GM18861 (cell line): ENCODE measurements at regions not wholly inside any gene's neighbourhood (a gene's known extent, or its start where the extent isn't known, plus 50 kb on each side); places are given as distances from the start of the nearest gene placed in this dataset.
"Not testable (repeated sequence)": the region's sequence is repeated elsewhere in the genome, so short reads cannot be mapped to it uniquely, and the experiment has no call there.

ENCODE experiments used
- ATAC-seq: cut with Tn5 transposase; IDR thresholded peaks from one replicate; pipeline ENCODE4 v1.9.1; 2021; ENCODE audit not compliant: unreplicated experiment

DNA sequence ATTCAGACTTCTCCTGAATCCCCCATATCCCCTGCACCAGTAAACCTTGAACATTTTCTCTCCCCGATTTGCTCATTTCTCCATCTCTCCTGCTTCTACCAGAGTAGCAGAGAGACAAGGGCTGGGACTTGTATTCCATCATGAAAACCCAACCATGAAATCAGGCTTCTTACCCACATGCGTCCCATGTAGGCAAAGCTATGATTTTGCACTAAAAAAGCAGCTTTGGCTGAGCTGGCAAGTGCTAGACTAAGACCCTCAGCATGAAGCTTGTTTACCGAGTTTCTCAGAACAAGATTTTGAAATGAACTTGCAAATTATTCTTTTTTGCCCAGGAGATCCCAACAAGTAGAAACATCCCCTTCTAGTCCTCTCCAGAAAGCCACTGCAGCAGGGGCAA is 80.3 kb upstream of the RFLNA start:
- no peak for ATAC-seq

DNA sequence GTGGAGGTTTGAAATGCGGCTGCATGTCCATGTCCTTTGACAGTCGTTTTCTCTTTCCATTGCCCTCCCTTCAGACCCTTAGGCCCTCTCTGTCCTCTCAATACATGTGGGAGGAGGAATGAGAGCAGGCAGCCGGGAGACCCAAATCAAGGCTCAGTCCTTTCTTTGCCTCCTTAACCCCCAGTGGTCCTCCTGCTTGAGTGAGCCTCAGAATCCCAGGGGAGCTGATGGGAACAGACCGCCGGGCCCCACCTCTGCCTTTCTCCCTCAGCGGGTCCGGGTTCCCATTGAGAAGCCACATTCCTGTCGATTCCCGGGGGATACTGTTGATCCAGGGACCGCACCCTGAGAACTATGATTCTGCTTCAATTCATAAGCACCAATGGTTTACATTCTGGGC is 77.9 kb upstream of the RFLNA start:
- ATAC-seq = no peak

DNA sequence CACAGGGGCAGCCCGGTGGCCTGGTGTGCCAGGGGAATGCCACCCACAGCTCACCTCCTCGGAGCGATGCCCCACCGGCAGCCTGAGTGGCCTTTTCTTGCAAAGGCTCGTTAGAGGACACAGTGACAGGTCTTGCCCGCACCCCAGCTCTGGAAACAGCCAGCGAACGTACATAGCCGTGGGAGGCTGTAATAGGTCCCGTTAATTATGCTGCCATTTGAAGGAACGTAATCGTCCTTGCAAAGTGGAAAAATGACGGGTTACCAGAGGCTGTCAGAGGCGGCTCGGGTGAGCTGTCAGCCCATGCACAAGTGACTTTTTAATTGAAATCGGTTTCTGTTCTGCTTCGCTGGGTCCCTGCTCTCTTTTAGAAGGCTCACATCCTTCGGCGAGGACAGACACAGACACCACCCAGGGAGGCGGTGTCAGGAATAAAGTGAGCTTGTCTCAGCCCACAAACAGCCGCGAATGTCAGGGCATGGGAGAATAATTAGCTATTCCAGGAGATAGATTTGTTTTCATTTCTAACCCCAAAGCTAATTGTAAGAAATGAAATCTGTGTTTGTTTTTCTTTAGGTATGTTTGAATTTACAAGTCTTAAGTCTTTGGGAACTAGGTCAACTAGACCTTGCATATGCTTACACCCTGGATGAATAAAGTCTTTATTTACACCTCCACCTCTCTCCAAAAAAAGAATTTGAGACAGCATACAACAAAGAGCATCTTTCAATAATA is 77.2 kb upstream of the RFLNA start:
- no peak for ATAC-seq

DNA sequence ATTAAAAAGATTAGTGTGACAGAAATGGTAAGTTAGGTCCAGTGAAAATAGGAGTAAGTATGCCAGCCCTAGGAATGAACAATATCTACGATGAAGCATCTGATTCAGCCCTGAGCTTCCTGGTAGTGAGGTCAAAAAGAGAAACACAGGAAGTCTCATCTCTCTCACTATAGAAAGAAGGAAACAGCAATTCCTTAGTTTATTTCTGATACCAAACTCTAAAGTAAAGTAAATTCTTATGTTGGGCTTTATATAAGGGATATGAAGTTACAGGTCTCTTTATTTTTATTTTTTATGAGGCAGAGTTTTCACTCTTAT is 76.7 kb upstream of the RFLNA start:
- ATAC-seq = no peak

DNA sequence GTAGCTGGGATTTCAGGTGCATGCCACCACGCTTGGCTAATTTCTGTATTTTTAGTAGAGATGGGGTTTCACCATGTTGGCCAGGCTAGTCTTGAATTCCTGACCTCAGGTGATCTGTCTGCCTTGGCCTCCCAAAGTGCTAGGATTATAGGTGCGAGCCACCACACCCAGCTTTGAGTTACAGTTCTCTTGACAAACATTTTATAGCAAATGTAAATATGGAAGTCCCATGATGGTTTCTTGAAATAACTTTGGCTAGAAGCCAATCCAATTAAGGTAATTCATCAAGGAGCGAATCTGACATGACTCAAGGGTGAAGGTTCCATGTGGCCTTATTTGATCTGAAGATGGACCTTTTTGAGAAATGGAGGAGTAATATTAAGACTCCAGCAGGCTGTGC is 76.2 kb upstream of the RFLNA start:
- not testable (repeated sequence) for ATAC-seq

DNA sequence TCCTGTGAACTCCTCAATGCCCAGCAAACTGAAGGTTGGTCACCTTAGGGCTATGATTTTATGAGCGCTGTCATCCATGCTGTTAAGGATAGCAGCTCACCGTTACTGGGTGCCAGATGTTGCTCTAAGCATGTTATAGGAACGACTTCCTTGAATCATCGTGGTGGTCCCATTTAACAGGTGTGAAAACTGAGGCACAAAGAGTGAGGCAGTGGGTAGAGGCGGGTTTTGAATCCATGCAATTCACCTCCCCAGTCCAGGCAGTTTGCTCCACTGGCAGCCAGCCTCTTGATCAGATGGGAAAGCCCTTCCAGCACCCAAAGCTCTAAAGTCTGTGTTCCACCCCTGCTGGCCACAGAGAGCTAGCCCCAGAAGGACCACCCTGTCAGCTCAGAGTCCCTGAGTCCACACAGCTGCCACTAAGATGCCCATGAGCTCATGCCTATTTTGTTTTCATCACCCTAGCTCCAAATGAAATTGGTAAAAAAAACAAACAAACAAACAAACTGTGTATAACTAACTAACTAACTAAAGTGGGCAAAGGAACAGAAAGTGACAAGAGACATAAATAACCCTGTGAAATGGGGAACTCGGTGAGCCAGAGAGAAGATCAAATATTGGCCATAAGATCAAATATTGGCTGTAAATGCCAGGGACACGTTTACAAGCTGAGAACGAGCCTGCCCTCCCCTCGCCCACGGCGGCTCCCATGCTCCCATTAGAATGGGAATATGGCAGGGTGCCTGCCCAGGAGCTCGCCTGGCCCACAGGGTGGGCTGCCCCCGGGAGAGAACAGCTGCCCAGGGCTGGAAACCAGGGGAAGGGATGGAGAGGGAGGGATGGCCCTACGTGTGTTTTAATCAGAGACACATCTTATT is 72.3 kb upstream of the RFLNA start:
- ATAC-seq = no peak

DNA sequence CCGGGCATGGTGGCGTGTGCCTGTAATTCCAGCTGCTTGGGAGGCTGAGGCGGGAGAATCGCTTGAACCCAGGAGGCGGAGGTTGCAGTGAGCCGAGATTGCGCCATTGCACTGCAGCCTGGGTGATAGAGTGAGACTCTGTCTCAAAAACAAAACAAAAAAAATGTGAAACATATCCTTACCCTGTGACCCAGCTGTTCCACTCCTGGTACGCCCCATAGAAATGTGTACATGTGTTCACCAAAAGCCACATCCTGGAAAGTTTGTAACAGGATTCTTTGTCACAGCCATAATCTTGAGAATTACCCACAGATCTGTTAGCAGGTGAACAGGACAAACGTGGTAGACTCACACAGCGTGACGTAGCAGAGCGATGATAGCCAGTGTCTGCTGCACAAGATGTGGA is 71.2 kb upstream of the RFLNA start:
- ATAC-seq = not testable (repeated sequence)

DNA sequence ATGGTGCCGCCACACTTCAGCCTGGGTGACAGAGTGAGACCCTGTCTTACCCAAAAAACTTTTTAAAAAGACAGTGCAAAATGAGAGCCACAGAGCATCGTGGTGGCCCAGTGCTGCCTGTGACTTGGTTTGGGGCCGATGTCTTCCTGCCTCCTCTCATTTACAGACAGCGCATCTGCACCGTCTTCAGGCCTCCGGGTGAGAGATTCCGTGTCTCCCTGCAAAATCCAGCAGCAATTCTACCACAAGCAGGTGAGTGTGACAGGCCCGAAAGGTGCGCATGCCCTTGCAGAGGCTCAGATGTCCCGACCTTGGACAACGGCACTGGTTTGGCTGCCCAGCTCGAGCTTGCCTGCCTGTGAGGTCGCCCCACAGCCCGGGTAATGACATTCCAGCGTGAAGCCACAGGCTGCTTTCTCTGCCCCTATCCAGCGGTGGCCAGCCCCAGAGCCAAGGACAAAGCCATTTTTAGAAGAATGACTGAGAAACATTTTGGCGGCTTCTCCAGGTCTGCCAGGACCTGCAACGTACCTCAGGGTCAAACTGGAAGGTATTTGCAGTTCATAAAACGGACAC is 70.3 kb upstream of the RFLNA start:
- ATAC-seq = no peak

DNA sequence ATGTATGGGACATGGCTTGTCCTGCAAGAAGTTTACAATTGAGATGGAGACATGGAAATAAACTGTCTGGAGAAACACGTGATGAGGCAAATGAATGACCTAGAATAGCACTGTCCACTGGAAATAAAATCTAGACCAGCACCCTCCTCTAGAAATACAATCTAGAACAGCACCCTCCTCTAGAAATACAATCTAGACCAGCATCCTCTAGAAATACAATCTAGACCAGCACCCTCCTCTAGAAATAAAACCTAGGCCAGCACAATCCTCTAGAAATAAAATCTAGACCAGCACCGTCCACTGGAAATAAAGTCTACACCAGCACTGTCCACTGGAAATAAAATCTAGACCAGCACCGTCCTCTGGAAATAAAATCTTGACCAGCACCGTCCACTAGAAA is 69.2 kb upstream of the RFLNA start:
- no peak for ATAC-seq

DNA sequence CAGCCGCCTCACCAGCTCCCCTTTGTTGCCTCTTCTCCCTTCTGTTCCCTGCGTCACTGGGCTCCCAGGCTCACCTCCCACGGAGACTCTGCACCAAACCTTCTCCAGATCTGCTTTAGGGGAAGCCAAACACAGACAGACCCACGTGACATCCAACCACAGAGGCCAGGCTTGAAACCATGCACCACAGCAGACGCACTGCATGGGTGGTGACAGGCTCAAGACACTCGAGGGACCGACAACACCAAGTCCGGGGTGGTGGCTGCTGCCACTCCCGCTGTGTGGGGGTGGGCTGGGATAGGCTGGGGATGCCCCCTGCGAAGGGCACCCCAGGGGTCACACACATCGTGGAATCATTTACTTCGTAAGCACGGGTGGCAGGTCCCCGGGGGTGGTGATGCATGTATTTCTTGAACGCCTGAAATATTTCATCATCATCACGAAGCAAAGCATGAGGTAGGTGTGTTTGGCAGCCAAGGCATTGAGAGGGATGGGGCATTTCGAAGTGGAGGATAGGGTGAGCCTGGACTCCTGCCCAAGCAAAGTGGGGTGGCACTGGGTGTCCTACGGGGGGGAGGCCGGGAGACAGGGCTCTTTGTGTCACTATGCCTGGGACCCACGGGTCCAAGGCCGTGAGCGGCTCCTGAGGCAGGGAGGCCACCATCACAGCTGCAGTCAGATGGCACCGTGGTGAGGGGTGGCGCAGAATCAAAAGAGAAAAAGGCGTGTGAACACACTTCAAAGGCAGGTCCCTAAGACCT is 66.8 kb upstream of the RFLNA start:
- no peak for ATAC-seq

DNA sequence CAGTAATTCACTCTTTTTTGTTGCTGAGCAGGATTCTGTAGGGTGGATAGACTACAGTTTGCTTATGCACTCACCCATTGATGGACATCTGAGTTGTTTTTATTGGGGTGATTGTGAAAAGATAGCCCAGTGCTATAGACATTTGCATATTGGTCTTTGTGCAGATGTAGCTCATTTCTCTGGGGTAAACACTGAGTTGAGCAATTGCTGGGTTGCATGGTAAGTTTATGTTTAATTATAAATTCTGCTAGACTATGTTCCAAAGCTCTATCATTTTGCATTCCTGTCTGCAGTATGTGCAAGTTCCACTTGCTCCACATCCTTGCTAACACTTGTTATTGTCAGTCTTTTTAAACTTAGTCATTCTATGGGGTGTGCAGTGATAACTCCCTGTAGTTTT is 65.4 kb upstream of the RFLNA start:
- ATAC-seq = no peak

DNA sequence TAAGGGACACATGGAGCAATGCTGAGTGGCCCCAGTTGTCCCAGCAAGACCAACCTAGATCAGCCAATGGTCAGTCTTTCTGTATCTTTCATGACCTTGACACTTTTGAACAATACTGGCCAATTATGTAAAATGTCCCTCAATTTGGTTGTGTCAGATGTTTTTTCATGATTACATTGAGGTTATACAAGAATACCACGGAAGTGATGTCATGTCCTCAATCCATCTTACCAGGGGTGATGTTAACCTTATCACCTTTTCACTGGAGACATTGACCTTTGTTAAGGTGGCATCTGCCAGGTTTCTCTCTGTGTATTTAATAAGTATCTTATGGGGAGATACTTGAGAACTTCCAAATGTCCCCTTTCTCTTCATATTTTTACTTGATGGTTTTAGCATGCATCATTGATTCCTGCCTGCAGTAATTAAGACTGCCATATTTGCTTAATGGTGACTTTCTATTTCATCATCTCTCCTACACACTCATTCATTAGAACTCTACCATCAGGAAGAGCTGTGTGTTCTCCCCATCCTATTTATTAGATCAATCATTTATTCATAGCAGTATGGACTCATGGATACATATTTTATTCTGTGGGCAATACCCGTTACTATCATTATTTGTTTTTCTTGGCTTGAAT is 64.7 kb upstream of the RFLNA start:
- no peak for ATAC-seq

DNA sequence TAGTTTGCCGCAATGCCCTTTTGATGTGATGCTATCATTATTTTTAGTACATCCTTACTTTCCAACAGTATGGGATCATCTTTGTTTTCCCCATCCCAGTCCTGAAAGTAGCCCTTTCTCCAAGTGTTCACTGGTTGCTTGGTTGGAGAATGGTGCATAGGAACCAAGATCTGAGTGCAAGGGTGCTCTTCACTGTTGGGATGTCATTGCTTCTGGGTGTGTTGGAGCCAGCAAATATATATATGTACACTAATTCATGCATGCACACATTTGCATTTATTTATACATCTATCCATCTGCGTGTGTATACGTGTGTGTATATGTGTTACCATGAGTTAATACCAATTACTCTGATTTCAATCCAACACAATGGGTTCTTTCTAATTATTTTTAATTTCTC is 64.1 kb upstream of the RFLNA start:
- ATAC-seq = no peak

DNA sequence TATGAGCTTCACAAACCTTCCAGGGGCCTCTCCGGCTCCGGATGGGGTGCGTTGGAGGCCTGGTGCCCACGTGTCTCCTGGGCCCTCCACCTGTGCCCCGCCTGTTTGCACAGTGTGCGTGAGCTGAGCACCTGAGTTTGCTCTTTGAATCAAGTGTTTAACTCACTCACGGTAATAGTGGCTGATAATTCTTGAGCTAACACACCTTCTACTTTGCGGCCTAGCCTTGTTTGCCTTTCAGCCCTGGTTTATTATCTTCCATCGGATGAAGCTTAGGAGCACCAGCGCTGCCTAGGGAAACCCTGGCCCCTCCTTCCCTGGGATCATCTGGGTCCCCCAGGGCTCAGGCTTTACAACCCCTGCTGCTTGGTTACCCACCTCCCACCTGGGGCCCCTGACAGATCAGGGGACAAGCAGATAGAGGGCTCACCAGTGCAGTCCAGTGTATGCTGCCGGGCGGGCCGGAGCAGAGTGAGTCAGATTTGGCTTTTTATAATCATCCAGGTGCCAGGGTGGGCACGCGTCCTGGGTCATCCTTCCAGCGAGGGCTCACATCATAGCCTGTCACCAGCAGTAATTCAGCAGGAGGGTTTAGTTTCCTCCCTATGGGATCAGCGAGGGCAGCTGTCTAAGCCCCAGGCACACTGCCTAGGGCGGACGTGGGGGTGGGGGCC is 62.8 kb upstream of the RFLNA start:
- no peak for ATAC-seq

DNA sequence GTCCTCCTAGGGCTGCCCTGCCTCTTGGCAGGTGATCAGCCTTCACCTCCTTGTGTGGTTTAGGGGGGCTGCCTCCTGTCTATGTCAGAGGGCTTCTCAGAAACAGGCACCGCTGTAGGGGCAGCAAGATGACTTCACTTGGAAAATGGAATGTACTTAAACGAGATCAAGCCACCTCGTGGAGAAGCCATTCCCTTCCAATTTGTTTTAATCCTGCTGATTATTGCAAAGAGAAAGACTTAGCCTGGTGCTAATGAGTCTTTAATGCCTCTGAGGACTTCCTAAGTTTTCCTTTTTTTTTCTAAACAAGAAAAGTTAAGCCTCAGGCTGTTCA is 62.3 kb upstream of the RFLNA start:
- no peak for ATAC-seq

DNA sequence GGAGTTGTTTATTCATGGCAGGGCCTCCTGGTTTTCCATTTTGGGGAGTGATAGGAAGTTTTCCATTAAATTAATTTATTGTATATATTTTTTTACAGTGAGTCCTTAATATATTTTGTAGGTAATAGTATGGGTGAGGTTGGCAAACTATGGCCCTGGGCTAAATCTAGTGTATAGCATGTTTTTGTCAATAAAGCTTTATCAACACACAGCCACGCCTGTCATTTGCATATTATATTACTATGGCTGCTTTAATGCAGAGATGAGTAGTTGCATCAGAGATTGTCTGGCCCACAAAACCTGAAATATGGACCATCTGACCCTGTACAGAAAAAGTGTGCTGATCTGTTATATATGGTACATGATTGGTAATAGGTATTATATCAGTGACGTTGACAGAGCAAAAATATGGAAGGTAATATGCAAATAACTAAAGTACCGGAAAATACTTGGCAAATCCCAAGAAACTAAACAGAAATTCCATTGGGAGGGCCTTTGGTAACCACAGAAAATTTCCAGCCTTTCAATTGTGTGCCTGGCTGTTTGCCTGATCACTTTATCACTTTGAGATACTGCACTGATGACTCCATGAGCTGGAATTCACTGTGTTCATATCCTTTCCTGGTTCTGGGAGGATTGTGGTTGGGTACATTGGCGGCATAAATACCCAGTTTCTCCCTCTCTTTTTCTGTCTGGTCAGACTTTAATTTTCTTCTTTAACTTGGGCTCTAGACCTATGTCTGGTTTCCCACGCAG is 61.7 kb upstream of the RFLNA start:
- no peak for ATAC-seq

DNA sequence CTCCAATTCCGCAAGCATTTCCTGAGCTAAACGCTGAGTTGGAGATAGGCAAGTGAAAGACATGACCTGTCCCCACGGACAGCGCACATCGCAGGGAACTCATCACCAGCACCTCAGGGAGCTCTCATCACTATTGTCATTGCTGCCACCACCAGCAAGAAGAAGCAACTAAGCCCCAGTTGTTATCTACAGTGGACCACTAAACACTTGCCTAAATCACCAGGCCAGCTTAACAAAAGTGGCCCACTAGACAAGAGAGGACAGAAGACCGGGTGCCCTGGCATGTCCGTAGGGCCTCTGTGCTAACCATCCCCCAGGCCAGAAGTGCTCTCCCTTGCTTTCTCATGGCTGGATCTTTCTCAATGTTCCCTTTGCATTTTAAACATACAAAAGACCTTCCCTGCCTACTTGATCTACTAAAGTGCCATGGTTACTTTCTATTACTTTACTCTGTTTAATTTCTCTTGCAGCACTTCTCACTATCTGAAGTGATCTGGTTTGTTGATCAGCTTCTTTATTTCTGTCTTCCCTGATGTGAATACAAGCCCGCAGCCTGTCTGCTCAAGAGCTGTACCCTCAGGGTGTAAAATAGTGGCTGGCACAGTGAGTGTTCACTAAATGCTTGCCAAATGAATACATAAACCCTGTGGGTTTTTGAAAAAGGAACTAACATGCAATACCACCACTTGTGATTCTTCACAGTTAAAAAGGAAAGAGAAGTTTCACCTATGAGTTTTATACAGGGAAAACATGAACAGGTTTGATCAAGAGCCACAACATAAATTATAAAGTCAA is 60.9 kb upstream of the RFLNA start:
- ATAC-seq = no peak

DNA sequence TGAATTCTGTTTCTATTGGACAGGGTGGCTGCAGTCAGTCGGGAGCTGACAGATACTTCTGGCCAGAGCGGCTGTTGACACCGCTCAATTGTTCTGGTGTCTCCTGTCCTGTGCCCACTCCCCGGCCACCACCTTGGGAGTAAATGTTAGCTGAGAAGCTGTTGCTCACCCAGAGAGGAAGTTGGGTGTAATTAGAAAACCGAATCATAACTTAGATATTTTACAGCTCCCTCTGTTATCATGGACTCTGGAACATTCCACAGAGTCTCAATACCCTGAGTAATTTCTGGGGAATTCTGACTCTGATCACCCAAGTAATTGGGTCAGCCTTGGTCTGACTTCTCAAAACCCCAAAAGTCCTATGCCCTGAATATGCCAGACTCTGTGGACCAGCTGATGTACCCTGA is 58.3 kb upstream of the RFLNA start:
- no peak for ATAC-seq

DNA sequence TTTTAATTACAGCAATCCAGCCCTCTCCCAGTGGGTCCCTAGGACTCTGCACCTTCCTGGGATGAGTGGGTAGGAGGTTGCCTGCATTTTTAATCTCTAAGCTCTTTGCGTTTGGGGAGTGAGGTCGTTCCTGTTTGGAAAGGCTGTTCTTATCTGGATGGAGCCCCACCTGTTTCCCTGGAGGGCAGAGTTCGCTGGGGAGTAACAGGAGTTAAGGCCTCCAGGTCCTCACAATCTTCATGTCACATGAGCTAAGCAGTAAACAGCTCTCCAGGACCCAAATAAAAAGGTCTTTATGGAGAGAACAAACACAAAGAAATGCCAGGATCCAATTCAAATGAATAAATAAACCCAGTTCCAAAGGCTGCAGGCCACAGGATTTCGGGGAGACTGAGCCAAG is 56.0 kb upstream of the RFLNA start:
- ATAC-seq = no peak
